B cell (primary cell): ENCODE measurements at regions not wholly inside any gene's neighbourhood (a gene's known extent, or its start where the extent isn't known, plus 50 kb on each side); places are given as distances from the start of the nearest gene placed in this dataset.

Experiments
- EZH2 ChIP-seq: IDR thresholded peaks from 2 replicates; pipeline ENCODE4 v1.6.1; 2012; ENCODE audit warnings: borderline replicate concordance, low read depth, mild to moderate bottlenecking, moderate library complexity, low read length; ENCODE audit not compliant: insufficient read depth, poor library complexity, severe bottlenecking
- TF ChIP-seq, protein P1 (sequence below): fragments of 200-600 bp; IDR thresholded peaks from one replicate; pipeline ENCODE4 v1.8.0; 2022; ENCODE audit warnings: antibody characterized with exemption, mild to moderate bottlenecking

DNA sequence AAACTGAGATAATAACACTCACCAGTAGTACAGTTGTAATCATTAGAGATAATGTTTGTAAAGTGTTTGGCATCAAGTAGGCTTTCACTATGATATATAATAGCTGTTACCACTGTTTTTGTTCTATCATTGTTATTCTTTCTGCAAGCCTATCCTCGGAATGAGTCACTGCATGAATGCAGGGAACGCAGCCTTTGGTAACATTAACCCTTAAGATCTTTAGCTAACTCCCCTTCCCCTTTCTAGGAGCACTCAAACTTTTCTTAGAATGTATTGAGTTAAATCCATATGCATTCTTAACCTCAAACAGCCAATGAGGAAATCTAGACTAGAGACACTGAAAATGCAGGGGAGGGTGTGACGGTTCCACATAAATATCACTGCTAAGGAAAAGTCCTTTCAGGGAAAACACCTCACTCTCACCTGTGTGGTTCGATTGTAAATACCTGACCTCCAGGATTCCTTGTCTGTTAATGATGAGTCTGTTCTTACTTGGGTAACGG lies 467.3 kb downstream of the SETD4 start:
- TF ChIP-seq, protein P1, sequence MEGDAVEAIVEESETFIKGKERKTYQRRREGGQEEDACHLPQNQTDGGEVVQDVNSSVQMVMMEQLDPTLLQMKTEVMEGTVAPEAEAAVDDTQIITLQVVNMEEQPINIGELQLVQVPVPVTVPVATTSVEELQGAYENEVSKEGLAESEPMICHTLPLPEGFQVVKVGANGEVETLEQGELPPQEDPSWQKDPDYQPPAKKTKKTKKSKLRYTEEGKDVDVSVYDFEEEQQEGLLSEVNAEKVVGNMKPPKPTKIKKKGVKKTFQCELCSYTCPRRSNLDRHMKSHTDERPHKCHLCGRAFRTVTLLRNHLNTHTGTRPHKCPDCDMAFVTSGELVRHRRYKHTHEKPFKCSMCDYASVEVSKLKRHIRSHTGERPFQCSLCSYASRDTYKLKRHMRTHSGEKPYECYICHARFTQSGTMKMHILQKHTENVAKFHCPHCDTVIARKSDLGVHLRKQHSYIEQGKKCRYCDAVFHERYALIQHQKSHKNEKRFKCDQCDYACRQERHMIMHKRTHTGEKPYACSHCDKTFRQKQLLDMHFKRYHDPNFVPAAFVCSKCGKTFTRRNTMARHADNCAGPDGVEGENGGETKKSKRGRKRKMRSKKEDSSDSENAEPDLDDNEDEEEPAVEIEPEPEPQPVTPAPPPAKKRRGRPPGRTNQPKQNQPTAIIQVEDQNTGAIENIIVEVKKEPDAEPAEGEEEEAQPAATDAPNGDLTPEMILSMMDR = no peak
- no peak for TF ChIP-seq EZH2
